ENCODE measurements at regions not wholly inside any gene's neighbourhood (a gene's known extent, or its start where the extent isn't known, plus 50 kb on each side); places are given as distances from the start of the nearest gene placed in this dataset.

DNA sequence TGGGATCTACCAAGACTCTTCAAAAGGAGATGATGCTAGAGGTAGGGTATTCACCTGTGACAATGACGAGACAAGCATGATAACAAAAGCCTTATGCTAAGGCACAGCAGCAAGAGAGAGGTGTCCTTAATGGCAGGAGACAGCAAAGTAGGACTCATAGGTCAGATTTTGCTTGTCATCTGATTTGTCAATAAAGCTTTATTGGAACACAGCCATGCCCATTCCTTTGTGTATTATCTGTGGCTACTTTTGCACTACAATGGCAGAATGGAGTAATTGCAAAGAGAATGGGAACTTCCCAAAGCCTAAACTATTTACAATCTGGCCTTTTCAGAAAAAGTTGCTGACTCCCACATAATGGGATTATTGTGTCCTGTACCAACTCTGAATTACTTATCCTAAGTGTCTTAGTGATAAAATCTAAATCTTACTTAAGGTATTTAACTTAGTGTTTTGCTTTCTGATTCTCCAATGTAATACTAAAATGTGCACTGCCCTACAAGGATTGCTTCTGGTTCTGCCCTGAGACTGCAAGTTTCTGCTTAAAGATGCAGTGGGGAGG, 221.6 kb downstream of the CDC5L start:
- Histone ChIP-seq H3K27ac (no peak overlapping the region), H3K27me3 (no peaks in the 10 kb centered on the region), H3K9me3 (no peaks in the 10 kb centered on the region), H3K4me1 (ENCODE audit: control insufficient read depth in 1 of 2, insufficient read depth in 1 of 2, low read depth in 1 of 2, low read length in 1 of 2) (no peaks in the 10 kb centered on the region), H3K36me3 (no peaks in the 10 kb centered on the region), H3K4me3 (ENCODE audit: low read depth in 1 of 2, low read length in 1 of 2) (no peak overlapping the region)
- TF ChIP-seq, protein P1, sequence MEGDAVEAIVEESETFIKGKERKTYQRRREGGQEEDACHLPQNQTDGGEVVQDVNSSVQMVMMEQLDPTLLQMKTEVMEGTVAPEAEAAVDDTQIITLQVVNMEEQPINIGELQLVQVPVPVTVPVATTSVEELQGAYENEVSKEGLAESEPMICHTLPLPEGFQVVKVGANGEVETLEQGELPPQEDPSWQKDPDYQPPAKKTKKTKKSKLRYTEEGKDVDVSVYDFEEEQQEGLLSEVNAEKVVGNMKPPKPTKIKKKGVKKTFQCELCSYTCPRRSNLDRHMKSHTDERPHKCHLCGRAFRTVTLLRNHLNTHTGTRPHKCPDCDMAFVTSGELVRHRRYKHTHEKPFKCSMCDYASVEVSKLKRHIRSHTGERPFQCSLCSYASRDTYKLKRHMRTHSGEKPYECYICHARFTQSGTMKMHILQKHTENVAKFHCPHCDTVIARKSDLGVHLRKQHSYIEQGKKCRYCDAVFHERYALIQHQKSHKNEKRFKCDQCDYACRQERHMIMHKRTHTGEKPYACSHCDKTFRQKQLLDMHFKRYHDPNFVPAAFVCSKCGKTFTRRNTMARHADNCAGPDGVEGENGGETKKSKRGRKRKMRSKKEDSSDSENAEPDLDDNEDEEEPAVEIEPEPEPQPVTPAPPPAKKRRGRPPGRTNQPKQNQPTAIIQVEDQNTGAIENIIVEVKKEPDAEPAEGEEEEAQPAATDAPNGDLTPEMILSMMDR (IDR thresholded peaks at IDR 0.05) = no peak

- Histone ChIP-seq H3K27me3 (no peaks in the 10 kb centered on the region), H3K27ac (no peak overlapping the region), H3K36me3 (no peaks in the 10 kb centered on the region), H3K4me1 (ENCODE audit: control insufficient read depth in 1 of 2, insufficient read depth in 1 of 2, low read depth in 1 of 2, low read length in 1 of 2) (no peaks in the 10 kb centered on the region), H3K4me3 (ENCODE audit: low read depth in 1 of 2, low read length in 1 of 2) (no peak overlapping the region), H3K9me3 (no peaks in the 10 kb centered on the region)
- TF ChIP-seq, protein P1 (IDR thresholded peaks at IDR 0.05) = no peak
These were observed 226.9 kb downstream of the CDC5L start for GRCh38 chr6:44614396-44614795.

GRCh38 chr6:44615621-44616020, 228.1 kb downstream of the CDC5L start:
- Histone ChIP-seq H3K27me3 (no peaks in the 10 kb centered on the region), H3K4me1 (ENCODE audit: control insufficient read depth in 1 of 2, insufficient read depth in 1 of 2, low read depth in 1 of 2, low read length in 1 of 2) (no peaks in the 10 kb centered on the region), H3K27ac (no peak overlapping the region), H3K9me3 (no peaks in the 10 kb centered on the region), H3K4me3 (ENCODE audit: low read depth in 1 of 2, low read length in 1 of 2) (no peak overlapping the region), H3K36me3 (no peaks in the 10 kb centered on the region)
- TF ChIP-seq, protein P1 (IDR thresholded peaks at IDR 0.05) = no peak

DNA sequence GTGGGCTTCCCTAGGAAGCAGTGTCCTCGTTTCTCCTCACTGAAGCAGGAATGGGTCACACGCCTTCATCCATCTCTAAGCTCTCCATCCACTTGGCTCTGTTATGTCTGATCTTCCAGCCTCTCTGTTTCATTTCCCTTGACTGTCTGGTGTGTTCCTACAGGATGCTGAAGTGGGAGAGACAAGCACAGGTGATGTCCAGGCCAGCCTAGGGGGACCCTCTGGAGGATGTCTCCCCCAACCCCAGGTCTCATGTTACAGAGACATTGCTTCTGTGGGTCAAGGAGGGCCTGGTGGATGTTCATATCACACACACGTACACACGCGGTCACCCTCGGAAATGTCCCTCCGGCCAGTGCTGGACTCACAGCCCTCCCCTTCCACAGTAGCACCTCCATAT, 229.9 kb downstream of the CDC5L start:
- H3K9me3 ChIP-seq = no peaks in the 10 kb centered on the region
- H3K27me3 ChIP-seq = no peaks in the 10 kb centered on the region
- no peaks in the 10 kb centered on the region for H3K4me1 ChIP-seq (ENCODE audit: control insufficient read depth in 1 of 2, insufficient read depth in 1 of 2, low read depth in 1 of 2, low read length in 1 of 2)
- H3K27ac ChIP-seq = no peak overlapping the region
- no peak overlapping the region for H3K4me3 ChIP-seq (ENCODE audit: low read depth in 1 of 2, low read length in 1 of 2)
- TF ChIP-seq, protein P1 (IDR thresholded peaks at IDR 0.05) = no peak
- H3K36me3 ChIP-seq = no peaks in the 10 kb centered on the region

- no peaks in the 10 kb centered on the region for H3K4me1 ChIP-seq (ENCODE audit: control insufficient read depth in 1 of 2, insufficient read depth in 1 of 2, low read depth in 1 of 2, low read length in 1 of 2)
- TF ChIP-seq, protein P1 (IDR thresholded peaks at IDR 0.05) = no peak
- H3K27ac ChIP-seq = no peak overlapping the region
- no peaks in the 10 kb centered on the region for H3K36me3 ChIP-seq
- H3K27me3 ChIP-seq = no peaks in the 10 kb centered on the region
- H3K9me3 ChIP-seq = no peaks in the 10 kb centered on the region
- H3K4me3 ChIP-seq (ENCODE audit: low read depth in 1 of 2, low read length in 1 of 2) = no peak overlapping the region
These were observed 230.9 kb downstream of the CDC5L start for GRCh38 chr6:44618371-44618770.

DNA sequence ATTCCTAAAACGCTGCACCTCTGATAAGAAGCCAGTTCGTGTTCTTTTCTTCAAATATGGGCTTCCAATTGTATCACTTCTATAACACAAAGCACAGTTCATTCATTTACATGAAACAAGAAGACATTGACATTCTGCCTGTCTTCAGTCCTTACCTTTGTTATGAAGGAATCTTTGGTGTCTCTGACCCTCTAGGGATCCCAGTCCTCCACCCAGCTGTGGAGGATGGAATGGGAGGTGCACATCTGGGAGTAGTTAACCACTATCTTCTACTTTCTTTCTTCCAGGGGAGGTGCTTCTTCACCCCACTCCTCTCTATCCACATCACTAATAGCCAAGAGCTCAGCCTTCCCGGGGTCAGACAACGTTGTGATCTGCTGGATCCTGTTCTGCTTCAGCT, 233.4 kb downstream of the CDC5L start:
- H3K27me3 ChIP-seq = no peaks in the 10 kb centered on the region
- H3K4me1 ChIP-seq (ENCODE audit: control insufficient read depth in 1 of 2, insufficient read depth in 1 of 2, low read depth in 1 of 2, low read length in 1 of 2) = no peaks in the 10 kb centered on the region
- H3K27ac ChIP-seq = no peak overlapping the region
- no peak overlapping the region for H3K4me3 ChIP-seq (ENCODE audit: low read depth in 1 of 2, low read length in 1 of 2)
- TF ChIP-seq, protein P1 (IDR thresholded peaks at IDR 0.05) = no peak
- H3K36me3 ChIP-seq = no peaks in the 10 kb centered on the region
- no peaks in the 10 kb centered on the region for H3K9me3 ChIP-seq
